ENCODE measurements at regions not wholly inside any gene's neighbourhood (a gene's known extent, or its start where the extent isn't known, plus 50 kb on each side); places are given as distances from the start of the nearest gene placed in this dataset.

- no peak for TF ChIP-seq CTCF (conservative IDR thresholded peaks at IDR 0.05 in 1 of 2, IDR thresholded peaks at IDR 0.05 in 1 of 2; ENCODE audit: extremely low read depth in 1 of 2, insufficient read depth in 1 of 2, low read depth in 1 of 2, low read length in 2 of 2)
- TF ChIP-seq EZH2 (IDR thresholded peaks at IDR 0.05; ENCODE audit: borderline replicate concordance, low read length), result no peak
Measured at GRCh38 chr16:54479546-54479945, 193.0 kb upstream of the IRX3 start.
